Activated gamma-delta T cell treated with Interleukin-2 at 50 U/mL for 16 hours (primary cell): ENCODE measurements at regions not wholly inside any gene's neighbourhood (a gene's known extent, or its start where the extent isn't known, plus 50 kb on each side); places are given as distances from the start of the nearest gene placed in this dataset.
"Not testable (repeated sequence)": the region's sequence is repeated elsewhere in the genome, so short reads cannot be mapped to it uniquely, and the experiment has no call there.

Source experiments
- DNase-seq: peaks from one replicate; pipeline ENCODE4 v3.0.0-alpha.2; 2020

GRCh38 chr7:68977385-68978055 lies 620.8 kb upstream of the AUTS2 start:
- no peak for DNase-seq

- DNase-seq, result no peak
Observed at GRCh38 chr7:68978710-68979109, 619.6 kb upstream of the AUTS2 start.

GRCh38 chr7:68980011-68980410 lies 618.3 kb upstream of the AUTS2 start:
- DNase-seq, result no peak

GRCh38 chr7:68980432-68980831 lies 617.8 kb upstream of the AUTS2 start:
- DNase-seq, result not testable (repeated sequence)

- DNase-seq, result no peak
Observed at GRCh38 chr7:68984306-68984705, 614.0 kb upstream of the AUTS2 start.

GRCh38 chr7:68994841-68995240 lies 603.4 kb upstream of the AUTS2 start:
- DNase-seq, result no peak

- no peak for DNase-seq
Observed at GRCh38 chr7:68998136-68998535, 600.1 kb upstream of the AUTS2 start.

- DNase-seq, result no peak
Observed at GRCh38 chr7:69002416-69002815, 595.9 kb upstream of the AUTS2 start.

GRCh38 chr7:69012149-69012548 lies 586.1 kb upstream of the AUTS2 start:
- no peak for DNase-seq

- DNase-seq, result no peak
Observed at GRCh38 chr7:69017208-69017607, 581.1 kb upstream of the AUTS2 start.

GRCh38 chr7:69018200-69018599 lies 580.1 kb upstream of the AUTS2 start:
- DNase-seq, result no peak

- no peak for DNase-seq
Observed at GRCh38 chr7:69019437-69019836, 578.8 kb upstream of the AUTS2 start.

GRCh38 chr7:69020536-69020935 lies 577.7 kb upstream of the AUTS2 start:
- no peak for DNase-seq

GRCh38 chr7:69025249-69025648 lies 573.0 kb upstream of the AUTS2 start:
- DNase-seq, result no peak

- no peak for DNase-seq
Observed at GRCh38 chr7:69032848-69033247, 565.4 kb upstream of the AUTS2 start.

GRCh38 chr7:69035826-69036225 lies 562.4 kb upstream of the AUTS2 start:
- DNase-seq, result no peak

GRCh38 chr7:69036301-69036700 lies 562.0 kb upstream of the AUTS2 start:
- no peak for DNase-seq

- DNase-seq, result no peak
Observed at GRCh38 chr7:69038915-69039314, 559.4 kb upstream of the AUTS2 start.

- no peak for DNase-seq
Observed at GRCh38 chr7:69042138-69042537, 556.1 kb upstream of the AUTS2 start.

- no peak for DNase-seq
Observed at GRCh38 chr7:69047151-69047754, 551.0 kb upstream of the AUTS2 start.

- no peak for DNase-seq
Observed at GRCh38 chr7:69049326-69049725, 548.9 kb upstream of the AUTS2 start.

- DNase-seq, result no peak
Observed at GRCh38 chr7:69052447-69052846, 545.8 kb upstream of the AUTS2 start.

- DNase-seq, result no peak
Observed at GRCh38 chr7:69060516-69060915, 537.8 kb upstream of the AUTS2 start.

- DNase-seq, result no peak
Observed at GRCh38 chr7:69062020-69062765, 536.1 kb upstream of the AUTS2 start.
